ENCODE measurements at regions not wholly inside any gene's neighbourhood (a gene's known extent, or its start where the extent isn't known, plus 50 kb on each side); places are given as distances from the start of the nearest gene placed in this dataset.

DNA sequence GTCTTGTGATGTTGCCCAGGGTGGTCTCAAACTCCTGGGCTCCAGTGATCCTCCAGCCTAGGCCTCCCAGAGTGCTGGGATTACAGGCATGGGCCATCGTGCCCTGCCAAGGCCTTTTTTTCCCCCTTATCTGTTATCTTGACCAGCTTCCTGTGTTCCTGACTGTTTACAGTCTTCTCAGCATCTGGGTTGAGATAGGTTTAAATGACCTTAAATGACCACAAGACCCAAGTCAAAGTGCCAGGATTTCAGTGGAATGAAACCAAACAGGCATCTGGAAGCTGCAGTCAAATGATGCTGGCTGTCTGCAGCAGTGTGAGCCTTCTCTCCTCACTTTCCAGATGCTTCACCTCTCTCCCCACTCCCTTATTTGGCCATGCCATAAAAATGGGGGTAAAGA, 114.2 kb upstream of the CLDN10 start (continued):
- TF ChIP-seq, protein P1, sequence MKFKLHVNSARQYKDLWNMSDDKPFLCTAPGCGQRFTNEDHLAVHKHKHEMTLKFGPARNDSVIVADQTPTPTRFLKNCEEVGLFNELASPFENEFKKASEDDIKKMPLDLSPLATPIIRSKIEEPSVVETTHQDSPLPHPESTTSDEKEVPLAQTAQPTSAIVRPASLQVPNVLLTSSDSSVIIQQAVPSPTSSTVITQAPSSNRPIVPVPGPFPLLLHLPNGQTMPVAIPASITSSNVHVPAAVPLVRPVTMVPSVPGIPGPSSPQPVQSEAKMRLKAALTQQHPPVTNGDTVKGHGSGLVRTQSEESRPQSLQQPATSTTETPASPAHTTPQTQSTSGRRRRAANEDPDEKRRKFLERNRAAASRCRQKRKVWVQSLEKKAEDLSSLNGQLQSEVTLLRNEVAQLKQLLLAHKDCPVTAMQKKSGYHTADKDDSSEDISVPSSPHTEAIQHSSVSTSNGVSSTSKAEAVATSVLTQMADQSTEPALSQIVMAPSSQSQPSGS (CRISPR knock-in tag; IDR thresholded peaks at IDR 0.05; ENCODE audit: borderline replicate concordance, low read depth) = no peak
- TF ChIP-seq ZBTB21 (CRISPR knock-in tag; IDR thresholded peaks at IDR 0.05; ENCODE audit: borderline replicate concordance) = no peak
- TF ChIP-seq, protein P2, sequence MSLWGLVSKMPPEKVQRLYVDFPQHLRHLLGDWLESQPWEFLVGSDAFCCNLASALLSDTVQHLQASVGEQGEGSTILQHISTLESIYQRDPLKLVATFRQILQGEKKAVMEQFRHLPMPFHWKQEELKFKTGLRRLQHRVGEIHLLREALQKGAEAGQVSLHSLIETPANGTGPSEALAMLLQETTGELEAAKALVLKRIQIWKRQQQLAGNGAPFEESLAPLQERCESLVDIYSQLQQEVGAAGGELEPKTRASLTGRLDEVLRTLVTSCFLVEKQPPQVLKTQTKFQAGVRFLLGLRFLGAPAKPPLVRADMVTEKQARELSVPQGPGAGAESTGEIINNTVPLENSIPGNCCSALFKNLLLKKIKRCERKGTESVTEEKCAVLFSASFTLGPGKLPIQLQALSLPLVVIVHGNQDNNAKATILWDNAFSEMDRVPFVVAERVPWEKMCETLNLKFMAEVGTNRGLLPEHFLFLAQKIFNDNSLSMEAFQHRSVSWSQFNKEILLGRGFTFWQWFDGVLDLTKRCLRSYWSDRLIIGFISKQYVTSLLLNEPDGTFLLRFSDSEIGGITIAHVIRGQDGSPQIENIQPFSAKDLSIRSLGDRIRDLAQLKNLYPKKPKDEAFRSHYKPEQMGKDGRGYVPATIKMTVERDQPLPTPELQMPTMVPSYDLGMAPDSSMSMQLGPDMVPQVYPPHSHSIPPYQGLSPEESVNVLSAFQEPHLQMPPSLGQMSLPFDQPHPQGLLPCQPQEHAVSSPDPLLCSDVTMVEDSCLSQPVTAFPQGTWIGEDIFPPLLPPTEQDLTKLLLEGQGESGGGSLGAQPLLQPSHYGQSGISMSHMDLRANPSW (CRISPR knock-in tag; conservative IDR thresholded peaks at IDR 0.05; ENCODE audit: low read depth) = no peak
- TF ChIP-seq, protein P3, sequence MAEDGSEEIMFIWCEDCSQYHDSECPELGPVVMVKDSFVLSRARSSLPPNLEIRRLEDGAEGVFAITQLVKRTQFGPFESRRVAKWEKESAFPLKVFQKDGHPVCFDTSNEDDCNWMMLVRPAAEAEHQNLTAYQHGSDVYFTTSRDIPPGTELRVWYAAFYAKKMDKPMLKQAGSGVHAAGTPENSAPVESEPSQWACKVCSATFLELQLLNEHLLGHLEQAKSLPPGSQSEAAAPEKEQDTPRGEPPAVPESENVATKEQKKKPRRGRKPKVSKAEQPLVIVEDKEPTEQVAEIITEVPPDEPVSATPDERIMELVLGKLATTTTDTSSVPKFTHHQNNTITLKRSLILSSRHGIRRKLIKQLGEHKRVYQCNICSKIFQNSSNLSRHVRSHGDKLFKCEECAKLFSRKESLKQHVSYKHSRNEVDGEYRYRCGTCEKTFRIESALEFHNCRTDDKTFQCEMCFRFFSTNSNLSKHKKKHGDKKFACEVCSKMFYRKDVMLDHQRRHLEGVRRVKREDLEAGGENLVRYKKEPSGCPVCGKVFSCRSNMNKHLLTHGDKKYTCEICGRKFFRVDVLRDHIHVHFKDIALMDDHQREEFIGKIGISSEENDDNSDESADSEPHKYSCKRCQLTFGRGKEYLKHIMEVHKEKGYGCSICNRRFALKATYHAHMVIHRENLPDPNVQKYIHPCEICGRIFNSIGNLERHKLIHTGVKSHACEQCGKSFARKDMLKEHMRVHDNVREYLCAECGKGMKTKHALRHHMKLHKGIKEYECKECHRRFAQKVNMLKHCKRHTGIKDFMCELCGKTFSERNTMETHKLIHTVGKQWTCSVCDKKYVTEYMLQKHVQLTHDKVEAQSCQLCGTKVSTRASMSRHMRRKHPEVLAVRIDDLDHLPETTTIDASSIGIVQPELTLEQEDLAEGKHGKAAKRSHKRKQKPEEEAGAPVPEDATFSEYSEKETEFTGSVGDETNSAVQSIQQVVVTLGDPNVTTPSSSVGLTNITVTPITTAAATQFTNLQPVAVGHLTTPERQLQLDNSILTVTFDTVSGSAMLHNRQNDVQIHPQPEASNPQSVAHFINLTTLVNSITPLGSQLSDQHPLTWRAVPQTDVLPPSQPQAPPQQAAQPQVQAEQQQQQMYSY (CRISPR knock-in tag; IDR thresholded peaks at IDR 0.05) = no peak

DNA sequence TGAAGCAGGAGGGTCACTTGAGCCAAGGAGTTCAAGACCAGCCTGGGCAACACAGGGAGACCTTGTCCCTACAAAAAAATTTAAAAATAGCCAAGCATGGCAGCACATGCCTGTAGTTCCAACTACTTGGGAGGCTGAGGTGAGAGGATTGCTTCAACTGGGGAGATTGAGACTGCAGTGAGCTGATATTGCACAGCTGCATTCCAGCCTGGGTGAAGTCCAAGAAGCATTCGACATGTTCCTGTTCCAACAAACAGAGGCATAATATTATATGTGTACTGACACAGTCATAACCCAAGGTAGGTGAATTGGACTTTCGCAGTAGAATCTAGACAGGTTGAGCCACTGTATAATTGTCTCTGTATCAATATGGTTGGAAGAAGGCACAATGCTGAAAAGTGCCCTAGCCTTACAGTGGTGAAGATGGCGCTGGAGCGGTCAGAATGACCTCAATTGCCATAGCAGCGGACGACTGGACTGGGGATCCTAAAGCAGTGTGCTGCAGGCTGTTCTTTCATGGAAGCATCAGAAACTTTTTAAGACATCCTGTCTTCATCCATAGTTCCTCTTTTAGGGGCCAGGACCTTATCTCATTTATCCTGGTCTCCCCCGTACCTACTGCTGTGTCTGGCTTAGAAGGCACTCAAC, 112.0 kb upstream of the CLDN10 start:
- Mint-ChIP-seq H3K36me3 (no peaks in the 10 kb centered on the region), H3K9me3 (no peaks in the 10 kb centered on the region), H3K27me3 (ENCODE audit: low read depth) (no peaks in the 10 kb centered on the region; the same call in none of the 2 replicates), H3K27ac (no peak overlapping the region), H3K4me1 (no peaks in the 10 kb centered on the region; the same call in 1 of the 2 replicates), H3K4me3 (no peak overlapping the region)
- ATAC-seq (no peak), DNase-seq (ENCODE audit: low spot score) (no peak)
- POLR2A ChIA-PET = no interaction called here
- CTCF ChIA-PET = no interaction called here
- no peak for TF ChIP-seq SMAD4 (CRISPR knock-in tag; IDR thresholded peaks at IDR 0.05)
- no peak for TF ChIP-seq IRF2 (CRISPR knock-in tag; IDR thresholded peaks at IDR 0.05; ENCODE audit: borderline replicate concordance, low read depth)
- no peak for TF ChIP-seq ZNF263 (CRISPR knock-in tag; IDR thresholded peaks at IDR 0.05; ENCODE audit: low read depth)
- TF ChIP-seq, protein P4, sequence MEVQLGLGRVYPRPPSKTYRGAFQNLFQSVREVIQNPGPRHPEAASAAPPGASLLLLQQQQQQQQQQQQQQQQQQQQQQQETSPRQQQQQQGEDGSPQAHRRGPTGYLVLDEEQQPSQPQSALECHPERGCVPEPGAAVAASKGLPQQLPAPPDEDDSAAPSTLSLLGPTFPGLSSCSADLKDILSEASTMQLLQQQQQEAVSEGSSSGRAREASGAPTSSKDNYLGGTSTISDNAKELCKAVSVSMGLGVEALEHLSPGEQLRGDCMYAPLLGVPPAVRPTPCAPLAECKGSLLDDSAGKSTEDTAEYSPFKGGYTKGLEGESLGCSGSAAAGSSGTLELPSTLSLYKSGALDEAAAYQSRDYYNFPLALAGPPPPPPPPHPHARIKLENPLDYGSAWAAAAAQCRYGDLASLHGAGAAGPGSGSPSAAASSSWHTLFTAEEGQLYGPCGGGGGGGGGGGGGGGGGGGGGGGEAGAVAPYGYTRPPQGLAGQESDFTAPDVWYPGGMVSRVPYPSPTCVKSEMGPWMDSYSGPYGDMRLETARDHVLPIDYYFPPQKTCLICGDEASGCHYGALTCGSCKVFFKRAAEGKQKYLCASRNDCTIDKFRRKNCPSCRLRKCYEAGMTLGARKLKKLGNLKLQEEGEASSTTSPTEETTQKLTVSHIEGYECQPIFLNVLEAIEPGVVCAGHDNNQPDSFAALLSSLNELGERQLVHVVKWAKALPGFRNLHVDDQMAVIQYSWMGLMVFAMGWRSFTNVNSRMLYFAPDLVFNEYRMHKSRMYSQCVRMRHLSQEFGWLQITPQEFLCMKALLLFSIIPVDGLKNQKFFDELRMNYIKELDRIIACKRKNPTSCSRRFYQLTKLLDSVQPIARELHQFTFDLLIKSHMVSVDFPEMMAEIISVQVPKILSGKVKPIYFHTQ (CRISPR knock-in tag; IDR thresholded peaks at IDR 0.05) = no peak
- TF ChIP-seq, protein P5, sequence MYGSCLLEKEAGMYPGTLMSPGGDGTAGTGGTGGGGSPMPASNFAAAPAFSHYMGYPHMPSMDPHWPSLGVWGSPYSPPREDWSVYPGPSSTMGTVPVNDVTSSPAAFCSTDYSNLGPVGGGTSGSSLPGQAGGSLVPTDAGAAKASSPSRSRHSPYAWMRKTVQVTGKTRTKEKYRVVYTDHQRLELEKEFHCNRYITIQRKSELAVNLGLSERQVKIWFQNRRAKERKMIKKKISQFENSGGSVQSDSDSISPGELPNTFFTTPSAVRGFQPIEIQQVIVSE (CRISPR knock-in tag; IDR thresholded peaks at IDR 0.05; ENCODE audit: borderline replicate concordance) = no peak
- TF ChIP-seq, protein P6, sequence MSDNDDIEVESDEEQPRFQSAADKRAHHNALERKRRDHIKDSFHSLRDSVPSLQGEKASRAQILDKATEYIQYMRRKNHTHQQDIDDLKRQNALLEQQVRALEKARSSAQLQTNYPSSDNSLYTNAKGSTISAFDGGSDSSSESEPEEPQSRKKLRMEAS (CRISPR knock-in tag; IDR thresholded peaks at IDR 0.05) = no peak
- TF ChIP-seq, protein P7, sequence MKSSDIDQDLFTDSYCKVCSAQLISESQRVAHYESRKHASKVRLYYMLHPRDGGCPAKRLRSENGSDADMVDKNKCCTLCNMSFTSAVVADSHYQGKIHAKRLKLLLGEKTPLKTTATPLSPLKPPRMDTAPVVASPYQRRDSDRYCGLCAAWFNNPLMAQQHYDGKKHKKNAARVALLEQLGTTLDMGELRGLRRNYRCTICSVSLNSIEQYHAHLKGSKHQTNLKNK (CRISPR knock-in tag; IDR thresholded peaks at IDR 0.05) = no peak
- TF ChIP-seq, protein P8, sequence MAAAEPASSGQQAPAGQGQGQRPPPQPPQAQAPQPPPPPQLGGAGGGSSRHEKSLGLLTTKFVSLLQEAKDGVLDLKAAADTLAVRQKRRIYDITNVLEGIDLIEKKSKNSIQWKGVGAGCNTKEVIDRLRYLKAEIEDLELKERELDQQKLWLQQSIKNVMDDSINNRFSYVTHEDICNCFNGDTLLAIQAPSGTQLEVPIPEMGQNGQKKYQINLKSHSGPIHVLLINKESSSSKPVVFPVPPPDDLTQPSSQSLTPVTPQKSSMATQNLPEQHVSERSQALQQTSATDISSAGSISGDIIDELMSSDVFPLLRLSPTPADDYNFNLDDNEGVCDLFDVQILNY (CRISPR knock-in tag; IDR thresholded peaks at IDR 0.05) = no peak
- TF ChIP-seq, protein P9, sequence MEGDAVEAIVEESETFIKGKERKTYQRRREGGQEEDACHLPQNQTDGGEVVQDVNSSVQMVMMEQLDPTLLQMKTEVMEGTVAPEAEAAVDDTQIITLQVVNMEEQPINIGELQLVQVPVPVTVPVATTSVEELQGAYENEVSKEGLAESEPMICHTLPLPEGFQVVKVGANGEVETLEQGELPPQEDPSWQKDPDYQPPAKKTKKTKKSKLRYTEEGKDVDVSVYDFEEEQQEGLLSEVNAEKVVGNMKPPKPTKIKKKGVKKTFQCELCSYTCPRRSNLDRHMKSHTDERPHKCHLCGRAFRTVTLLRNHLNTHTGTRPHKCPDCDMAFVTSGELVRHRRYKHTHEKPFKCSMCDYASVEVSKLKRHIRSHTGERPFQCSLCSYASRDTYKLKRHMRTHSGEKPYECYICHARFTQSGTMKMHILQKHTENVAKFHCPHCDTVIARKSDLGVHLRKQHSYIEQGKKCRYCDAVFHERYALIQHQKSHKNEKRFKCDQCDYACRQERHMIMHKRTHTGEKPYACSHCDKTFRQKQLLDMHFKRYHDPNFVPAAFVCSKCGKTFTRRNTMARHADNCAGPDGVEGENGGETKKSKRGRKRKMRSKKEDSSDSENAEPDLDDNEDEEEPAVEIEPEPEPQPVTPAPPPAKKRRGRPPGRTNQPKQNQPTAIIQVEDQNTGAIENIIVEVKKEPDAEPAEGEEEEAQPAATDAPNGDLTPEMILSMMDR (IDR thresholded peaks at IDR 0.05) = no peak
- TF ChIP-seq PRRX2 (CRISPR knock-in tag; IDR thresholded peaks at IDR 0.05) = no peak
- TF ChIP-seq, protein P2 (CRISPR knock-in tag; conservative IDR thresholded peaks at IDR 0.05; ENCODE audit: low read depth) = no peak
- no peak for TF ChIP-seq ZNF396 (CRISPR knock-in tag; IDR thresholded peaks at IDR 0.05; ENCODE audit: borderline replicate concordance)
